ENCODE measurements at regions not wholly inside any gene's neighbourhood (a gene's known extent, or its start where the extent isn't known, plus 50 kb on each side); places are given as distances from the start of the nearest gene placed in this dataset.

- TF ChIP-seq POLR2AphosphoS5 (IDR thresholded peaks at IDR 0.05) (no peak), CTCF (IDR thresholded peaks at IDR 0.05) (no peak), POLR2A (IDR thresholded peaks at IDR 0.05; ENCODE audit: low read depth) (no peak)
These were observed 236.8 kb downstream of the CNTN3 start for GRCh38 chr3:74377669-74378068.
